Omental fat pad (tissue), 3 donors: ENCODE measurements at regions not wholly inside any gene's neighbourhood (a gene's known extent, or its start where the extent isn't known, plus 50 kb on each side); places are given as distances from the start of the nearest gene placed in this dataset.

Experiments
- ATAC-seq: fragments of 150-250 bp; one replicate; pipeline ENCODE4 v1.9.1; 2016; ENCODE audit warnings: mild to moderate bottlenecking, moderate library complexity; ENCODE audit not compliant: low FRiP score
- DNase-seq: peaks from one replicate; pipeline ENCODE4 v3.0.0-alpha.2; 2019; ENCODE audit warnings: low spot score
- CTCF ChIP-seq, 3 donors: fragments of 450-650 bp; IDR thresholded peaks; one replicate each; pipeline ENCODE4 v1.5.1; 2016 to 2017; ENCODE audit warnings: antibody characterized with exemption in 3 of 3, mild to moderate bottlenecking in 3 of 3, moderate library complexity in 2 of 3

GRCh38 chr12:90038289-90038688 is 329.7 kb upstream of the ATP2B1 start:
- no peak for DNase-seq
- TF ChIP-seq CTCF (IDR thresholded peaks at IDR 0.05), result no peak
- ATAC-seq, result no peak

- TF ChIP-seq CTCF (IDR thresholded peaks at IDR 0.05), result no peak
- ATAC-seq (no peak), DNase-seq (no peak)
Observed at GRCh38 chr12:90037740-90038139, 329.1 kb upstream of the ATP2B1 start.

- ATAC-seq (no peak), DNase-seq (no peak)
- TF ChIP-seq CTCF (IDR thresholded peaks at IDR 0.05), result no peak
Observed at GRCh38 chr12:90036637-90037036, 328.0 kb upstream of the ATP2B1 start.

DNA sequence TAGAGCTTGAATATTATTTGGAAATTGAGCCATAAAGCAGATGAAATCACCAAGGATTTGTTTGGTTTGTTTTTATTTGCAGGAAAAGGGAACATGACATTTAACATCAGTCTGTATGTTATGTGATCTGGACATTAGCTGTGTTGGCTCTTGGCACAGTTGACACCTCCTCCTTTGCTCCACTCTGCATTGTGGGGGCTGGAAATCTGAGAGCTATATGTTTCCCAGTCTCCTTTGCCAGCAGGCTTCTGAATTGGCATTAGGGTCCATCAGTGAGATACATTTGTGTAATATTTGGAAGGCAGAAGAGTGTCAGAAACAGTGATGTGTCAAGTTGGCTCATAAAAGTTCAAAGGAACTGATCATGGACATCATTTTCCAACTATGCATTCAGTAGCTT is 322.1 kb upstream of the ATP2B1 start:
- no peak for DNase-seq
- ATAC-seq, result no peak
- no peak for TF ChIP-seq CTCF (IDR thresholded peaks at IDR 0.05)

DNA sequence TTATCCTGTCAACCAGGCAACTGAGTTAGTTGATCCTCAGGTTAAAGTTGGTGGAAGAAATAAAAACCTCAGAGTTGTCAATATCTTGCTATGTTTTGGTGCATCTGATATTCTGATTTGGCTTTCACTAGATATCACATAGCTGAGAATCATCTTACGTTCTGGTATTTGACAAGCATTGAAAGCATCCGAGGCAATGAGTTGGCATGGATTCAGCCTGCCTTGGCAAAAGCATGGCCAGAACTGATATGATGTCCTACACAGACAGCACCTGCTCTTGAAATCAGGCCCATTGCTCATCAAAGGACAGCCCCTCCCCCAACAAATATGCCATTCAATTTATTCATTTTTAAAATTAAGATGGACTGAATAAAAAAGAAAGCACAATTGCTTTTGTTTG is 320.7 kb upstream of the ATP2B1 start:
- ATAC-seq (no peak), DNase-seq (no peak)
- no peak for TF ChIP-seq CTCF (IDR thresholded peaks at IDR 0.05)

DNA sequence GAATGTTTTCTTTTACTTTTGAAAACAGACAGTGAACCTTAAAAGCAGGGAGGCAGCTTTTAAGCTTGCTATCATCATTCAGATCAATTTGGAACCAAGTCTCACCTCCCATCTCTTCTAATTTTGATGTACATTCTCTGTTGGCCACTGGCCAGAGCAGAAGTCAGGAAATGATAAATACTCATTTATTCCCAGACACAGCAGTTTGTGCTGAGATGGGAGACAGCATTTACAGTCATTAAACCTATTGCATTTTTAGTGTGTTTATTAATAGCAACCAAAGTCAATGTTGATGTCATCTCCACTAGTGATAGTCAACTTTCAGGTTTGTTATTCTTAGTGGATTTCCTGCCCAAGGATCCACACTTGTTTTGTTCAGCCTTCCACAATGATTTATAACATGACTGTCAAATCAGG is 320.0 kb upstream of the ATP2B1 start:
- no peak for TF ChIP-seq CTCF (IDR thresholded peaks at IDR 0.05)
- ATAC-seq (peak; percentile 63), DNase-seq (no peak)

DNA sequence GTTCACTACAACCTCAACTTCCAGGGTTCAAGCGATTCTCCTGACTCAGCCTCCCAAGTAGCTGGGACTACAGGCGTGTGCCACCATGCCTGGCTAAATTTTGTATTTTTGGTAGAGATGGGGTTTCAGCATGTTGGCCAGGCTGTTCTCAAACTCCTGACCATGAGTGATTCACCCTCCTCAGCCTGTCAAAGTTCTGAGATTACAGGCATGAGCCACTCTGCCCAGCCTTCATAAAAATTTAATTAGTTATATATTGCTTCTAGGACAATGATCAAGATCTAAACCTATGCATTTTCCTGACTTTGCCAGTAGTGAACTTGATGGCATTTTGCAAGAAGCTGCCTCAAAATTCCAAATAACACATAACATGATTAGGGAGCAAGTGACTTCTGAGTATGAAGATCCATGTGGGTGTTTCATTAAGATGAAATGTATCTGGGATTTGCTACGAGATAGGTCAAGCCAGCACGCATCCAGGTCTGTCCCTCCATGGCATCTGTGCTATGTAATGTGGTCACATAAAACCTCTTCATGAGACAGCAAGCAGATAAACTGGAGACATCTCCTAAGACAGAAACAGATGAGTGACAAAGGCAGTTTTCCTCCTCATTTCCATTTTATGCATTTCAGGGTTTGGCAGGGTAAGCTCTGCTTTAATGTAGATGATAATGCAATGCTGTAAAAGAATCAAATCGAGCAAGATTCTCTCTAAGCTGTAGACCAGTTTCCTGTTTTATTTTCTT is 319.4 kb upstream of the ATP2B1 start:
- DNase-seq, result no peak

More for the DNA sequence above, 319.4 kb upstream of the ATP2B1 start:
- TF ChIP-seq CTCF (IDR thresholded peaks at IDR 0.05), result no peak
- ATAC-seq, result no peak
